PFSK-1 (cell line): ENCODE measurements at regions not wholly inside any gene's neighbourhood (a gene's known extent, or its start where the extent isn't known, plus 50 kb on each side); places are given as distances from the start of the nearest gene placed in this dataset.

Experiments used
- FOXP2 ChIP-seq: optimal IDR thresholded peaks from 2 replicates; pipeline ENCODE3; 2011; ENCODE audit warnings: borderline replicate concordance, control low read depth, inconsistent platforms; ENCODE audit not compliant: insufficient read depth; ENCODE audit errors: extremely low read length, extremely low read depth
- POLR2AphosphoS5 ChIP-seq: IDR thresholded peaks from 2 replicates; pipeline ENCODE4 v1.6.1; 2012; ENCODE audit warnings: low read depth, mild to moderate bottlenecking, control low read depth, low read length, moderate library complexity
- SIN3A ChIP-seq: IDR thresholded peaks from 2 replicates; pipeline ENCODE4 v1.6.1; 2012; ENCODE audit warnings: mild to moderate bottlenecking, low read length, moderate library complexity, borderline replicate concordance; ENCODE audit not compliant: insufficient read depth
- TAF1 ChIP-seq: IDR thresholded peaks from 2 replicates; pipeline ENCODE4 v1.6.1; 2012; ENCODE audit warnings: low read length, control low read depth, borderline replicate concordance; ENCODE audit not compliant: insufficient read depth
- TF ChIP-seq, protein P1 (sequence below), 2 experiments: IDR thresholded peaks; 2 replicates each; pipeline versions ENCODE4 v1.6.1 to v1.8.0; 2011 to 2012; ENCODE audit warnings: low read depth in 2 of 2, low read length in 2 of 2, control low read depth in 1 of 2, inconsistent platforms in 1 of 2, mild to moderate bottlenecking in 1 of 2, moderate library complexity in 1 of 2; ENCODE audit not compliant: insufficient read depth in 1 of 2

DNA sequence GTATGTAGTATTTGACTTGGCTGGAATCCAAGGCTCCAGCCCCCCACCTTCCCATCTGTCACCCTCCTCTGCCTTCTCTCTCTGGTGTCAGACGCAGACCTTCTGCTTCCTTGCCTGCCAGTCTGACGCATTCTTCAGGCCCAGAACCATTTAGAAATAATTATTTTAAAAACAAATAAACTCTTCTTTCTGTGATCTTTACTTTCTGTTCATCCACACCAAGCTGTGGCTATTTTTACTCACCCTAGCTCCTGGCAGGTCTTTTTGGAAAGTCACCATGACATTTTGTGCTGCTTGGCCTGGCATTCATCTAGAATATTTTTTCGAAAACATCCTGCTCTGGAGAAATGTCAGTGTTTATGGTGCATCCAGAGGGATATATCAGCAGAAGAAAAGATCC lies 330.7 kb upstream of the ASIC2 start:
- TF ChIP-seq POLR2AphosphoS5 (no peak), FOXP2 (no peak), TAF1 (no peak), SIN3A (no peak)
- TF ChIP-seq, protein P1, sequence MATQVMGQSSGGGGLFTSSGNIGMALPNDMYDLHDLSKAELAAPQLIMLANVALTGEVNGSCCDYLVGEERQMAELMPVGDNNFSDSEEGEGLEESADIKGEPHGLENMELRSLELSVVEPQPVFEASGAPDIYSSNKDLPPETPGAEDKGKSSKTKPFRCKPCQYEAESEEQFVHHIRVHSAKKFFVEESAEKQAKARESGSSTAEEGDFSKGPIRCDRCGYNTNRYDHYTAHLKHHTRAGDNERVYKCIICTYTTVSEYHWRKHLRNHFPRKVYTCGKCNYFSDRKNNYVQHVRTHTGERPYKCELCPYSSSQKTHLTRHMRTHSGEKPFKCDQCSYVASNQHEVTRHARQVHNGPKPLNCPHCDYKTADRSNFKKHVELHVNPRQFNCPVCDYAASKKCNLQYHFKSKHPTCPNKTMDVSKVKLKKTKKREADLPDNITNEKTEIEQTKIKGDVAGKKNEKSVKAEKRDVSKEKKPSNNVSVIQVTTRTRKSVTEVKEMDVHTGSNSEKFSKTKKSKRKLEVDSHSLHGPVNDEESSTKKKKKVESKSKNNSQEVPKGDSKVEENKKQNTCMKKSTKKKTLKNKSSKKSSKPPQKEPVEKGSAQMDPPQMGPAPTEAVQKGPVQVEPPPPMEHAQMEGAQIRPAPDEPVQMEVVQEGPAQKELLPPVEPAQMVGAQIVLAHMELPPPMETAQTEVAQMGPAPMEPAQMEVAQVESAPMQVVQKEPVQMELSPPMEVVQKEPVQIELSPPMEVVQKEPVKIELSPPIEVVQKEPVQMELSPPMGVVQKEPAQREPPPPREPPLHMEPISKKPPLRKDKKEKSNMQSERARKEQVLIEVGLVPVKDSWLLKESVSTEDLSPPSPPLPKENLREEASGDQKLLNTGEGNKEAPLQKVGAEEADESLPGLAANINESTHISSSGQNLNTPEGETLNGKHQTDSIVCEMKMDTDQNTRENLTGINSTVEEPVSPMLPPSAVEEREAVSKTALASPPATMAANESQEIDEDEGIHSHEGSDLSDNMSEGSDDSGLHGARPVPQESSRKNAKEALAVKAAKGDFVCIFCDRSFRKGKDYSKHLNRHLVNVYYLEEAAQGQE (IDR thresholded peaks at IDR 0.05; ENCODE audit: insufficient read depth in 1 of 2, low read depth in 2 of 2, low read length in 2 of 2): no peak

DNA sequence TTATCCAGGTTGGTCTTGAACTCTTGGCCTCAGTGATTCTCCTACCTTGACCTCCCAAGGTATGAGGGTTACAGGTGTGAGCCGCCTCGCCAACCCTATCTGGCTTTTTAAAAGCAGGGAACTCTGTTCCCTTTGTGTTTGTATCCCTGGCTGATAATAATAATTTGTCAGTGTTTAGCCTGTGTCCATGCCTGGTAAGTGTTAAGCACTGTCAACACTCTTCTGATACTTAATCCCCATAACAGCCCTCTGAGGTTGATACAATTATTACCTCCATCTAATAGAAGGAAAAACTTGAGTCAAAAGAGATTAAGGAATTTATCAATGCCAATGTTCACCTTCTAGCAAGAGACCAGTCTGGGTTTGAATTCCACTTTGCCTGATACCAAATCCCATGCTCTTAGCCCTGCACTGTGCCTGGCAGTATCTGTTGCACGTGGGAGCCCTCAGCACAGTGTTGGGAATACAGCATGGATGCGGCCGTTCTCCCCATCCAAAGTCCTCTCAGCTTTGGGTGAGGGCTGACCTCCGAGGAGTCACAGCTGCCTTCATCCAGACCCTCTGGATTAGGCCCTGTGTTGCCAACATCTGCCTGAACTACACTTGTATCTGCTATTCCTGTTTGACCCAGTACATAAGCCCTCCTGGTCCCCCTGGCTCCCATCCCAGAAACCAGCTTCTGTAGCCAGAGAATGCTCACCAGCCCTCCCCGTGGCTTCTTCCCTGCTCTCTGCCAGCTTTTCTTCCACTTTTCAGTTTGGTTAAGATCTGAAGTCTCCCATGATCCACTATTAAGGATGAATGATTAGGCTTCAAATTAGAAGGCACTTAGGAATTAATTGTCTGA lies 335.6 kb upstream of the ASIC2 start:
- TF ChIP-seq POLR2AphosphoS5: no peak
- no peak for TF ChIP-seq SIN3A
- TF ChIP-seq TAF1: no peak
- TF ChIP-seq, protein P1 (IDR thresholded peaks at IDR 0.05; ENCODE audit: insufficient read depth in 1 of 2, low read depth in 2 of 2, low read length in 2 of 2): no peak
- TF ChIP-seq FOXP2: no peak

DNA sequence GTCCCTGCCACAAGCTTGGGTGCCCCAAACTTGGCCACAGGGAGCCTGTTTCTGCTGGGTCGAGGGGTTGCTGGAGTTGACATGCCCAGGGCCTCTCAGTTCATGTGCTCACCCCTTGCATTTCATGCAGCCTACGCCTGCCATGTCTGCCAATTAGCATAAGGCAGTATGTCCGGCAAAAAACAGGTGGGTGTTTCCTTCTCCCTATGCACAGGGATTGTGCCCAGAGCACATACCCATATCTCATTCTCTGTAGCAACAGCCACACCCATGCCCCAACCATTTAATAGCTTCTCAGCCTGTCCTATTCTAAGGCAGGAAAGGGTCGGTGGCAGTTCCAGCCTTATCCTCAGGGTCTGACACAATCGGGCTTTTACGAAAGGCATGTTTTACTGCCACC lies 340.4 kb upstream of the ASIC2 start:
- no peak for TF ChIP-seq TAF1
- TF ChIP-seq FOXP2: no peak
- TF ChIP-seq SIN3A: no peak
- TF ChIP-seq, protein P1 (IDR thresholded peaks at IDR 0.05; ENCODE audit: insufficient read depth in 1 of 2, low read depth in 2 of 2, low read length in 2 of 2): no peak
- TF ChIP-seq POLR2AphosphoS5: no peak

DNA sequence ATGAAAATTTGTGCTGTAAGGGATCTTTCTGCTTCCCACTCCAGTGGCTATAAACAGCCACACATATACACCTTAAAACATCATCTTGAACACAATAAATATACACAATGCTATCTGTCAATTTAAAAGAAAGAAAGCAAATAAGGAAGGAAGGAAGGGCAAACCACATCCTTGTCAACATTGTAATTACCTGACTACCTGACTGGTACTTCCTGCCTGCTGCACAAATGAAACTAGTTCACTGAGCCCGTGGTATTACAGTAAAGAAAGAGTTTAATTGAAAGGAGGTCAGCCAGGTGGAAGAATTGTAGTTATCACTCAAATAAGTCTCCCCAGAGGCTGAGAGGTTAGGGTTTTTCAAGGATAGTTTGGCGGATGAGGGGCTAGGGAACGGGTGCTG lies 344.4 kb upstream of the ASIC2 start:
- no peak for TF ChIP-seq FOXP2
- TF ChIP-seq POLR2AphosphoS5: no peak
- TF ChIP-seq SIN3A: no peak
- no peak for TF ChIP-seq TAF1
- TF ChIP-seq, protein P1 (IDR thresholded peaks at IDR 0.05; ENCODE audit: insufficient read depth in 1 of 2, low read depth in 2 of 2, low read length in 2 of 2): no peak
